Smooth muscle cell (in vitro differentiated cells): ENCODE measurements at regions not wholly inside any gene's neighbourhood (a gene's known extent, or its start where the extent isn't known, plus 50 kb on each side); places are given as distances from the start of the nearest gene placed in this dataset.

Experiments used
- DNase-seq: peaks from one replicate; lab custom pipeline; 2025; ENCODE audit not compliant: unreplicated experiment; lab: John Stamatoyannopoulos, UW
- H2AFZ ChIP-seq: fragments of 200-600 bp; sonication (generic); 2 replicates; pipeline ENCODE4 v1.6.0; 2016; ENCODE audit warnings: antibody characterized with exemption, low read depth, mild to moderate bottlenecking
- H3F3A ChIP-seq: fragments of 200-600 bp; sonication (generic); 2 replicates; pipeline ENCODE4 v1.6.0; 2017; ENCODE audit warnings: antibody characterized with exemption, low read depth
- H3K27ac ChIP-seq: fragments of 200-600 bp; sonication (generic); 2 replicates; pipeline ENCODE4 v1.5.1; 2016; ENCODE audit warnings: low read depth, mild to moderate bottlenecking
- H3K27me3 ChIP-seq: fragments of 200-600 bp; sonication (generic); 2 replicates; pipeline ENCODE4 v1.6.1; 2016; ENCODE audit warnings: low read depth, mild to moderate bottlenecking
- H3K36me3 ChIP-seq: fragments of 200-600 bp; sonication (generic); 2 replicates; pipeline ENCODE4 v1.5.1; 2016; ENCODE audit warnings: low read depth
- H3K4me1 ChIP-seq: fragments of 200-600 bp; sonication (generic); 2 replicates; pipeline ENCODE4 v1.5.1; 2016; ENCODE audit warnings: low read depth
- H3K4me2 ChIP-seq: fragments of 200-600 bp; sonication (generic); 2 replicates; pipeline ENCODE4 v1.6.0; 2016; ENCODE audit warnings: mild to moderate bottlenecking
- H3K4me3 ChIP-seq: fragments of 200-600 bp; sonication (generic); 2 replicates; pipeline ENCODE4 v1.5.1; 2016; ENCODE audit warnings: mild to moderate bottlenecking
- H3K79me2 ChIP-seq: fragments of 200-600 bp; sonication (generic); 2 replicates; pipeline ENCODE4 v1.6.0; 2016; ENCODE audit warnings: low read depth, mild to moderate bottlenecking
- H3K9ac ChIP-seq: fragments of 200-600 bp; sonication (generic); 2 replicates; pipeline ENCODE4 v1.6.0; 2016; ENCODE audit warnings: low read depth
- H3K9me3 ChIP-seq: fragments of 200-600 bp; sonication (generic); replicated peaks from 2 replicates; pipeline ENCODE4 v1.5.1; 2016; ENCODE audit warnings: low read depth
- H4K20me1 ChIP-seq: fragments of 200-600 bp; sonication (generic); 2 replicates; pipeline ENCODE4 v1.6.0; 2016; ENCODE audit warnings: low read depth
- WGBS: methylation state at CpG from one replicate; pipeline ENCODE4 v1.1.7; 2016; ENCODE audit warnings: low lambda C conversion rate; 5-methylcytosine and 5-hydroxymethylcytosine counted together
- TF ChIP-seq, protein P1 (sequence below): fragments of 200-600 bp; sonication (generic); IDR thresholded peaks from 2 replicates; pipeline ENCODE4 v1.5.1; 2017; ENCODE audit warnings: borderline replicate concordance, mild to moderate bottlenecking, antibody characterized with exemption; ENCODE audit not compliant: insufficient read depth, poor library complexity, severe bottlenecking

DNA sequence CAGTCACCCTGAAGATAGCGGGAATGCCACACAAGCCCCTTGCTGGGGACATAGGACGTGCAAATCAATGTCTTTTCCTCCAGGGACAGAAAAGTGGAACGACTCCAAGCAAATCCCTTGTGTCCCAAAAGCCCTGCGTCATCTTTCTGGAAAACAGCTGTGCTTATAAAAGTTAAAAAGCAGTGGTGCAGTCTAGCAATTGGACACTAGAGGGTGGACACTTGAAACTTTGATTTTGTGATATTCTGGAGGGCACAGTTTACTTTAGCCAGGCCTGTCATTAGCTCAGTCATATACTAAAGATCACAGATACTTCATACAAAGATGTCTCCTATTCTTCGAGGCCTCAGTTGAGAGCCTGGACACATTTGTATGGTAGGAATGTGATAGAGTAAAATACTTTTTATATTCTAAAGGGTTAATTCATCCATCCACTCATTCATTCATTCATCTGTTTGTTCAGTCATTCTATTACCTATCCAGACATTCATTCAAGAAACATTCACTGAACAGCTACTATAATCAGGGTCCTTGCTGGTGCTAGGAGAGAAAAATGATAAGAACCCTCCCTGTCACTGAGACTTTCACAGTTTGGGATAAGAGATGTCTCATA, 63.8 kb upstream of the ANKRD34C start:
- Histone ChIP-seq H3K4me3 (no peak overlapping the region), H3K27ac (no peak overlapping the region), H3F3A (no peaks in the 10 kb centered on the region), H3K36me3 (no peaks in the 10 kb centered on the region), H3K4me1 (no peaks in the 10 kb centered on the region), H3K79me2 (no peaks in the 10 kb centered on the region), H4K20me1 (no peaks in the 10 kb centered on the region), H3K27me3 (peaks cover 12% of the 10 kb centered on the region), H3K9me3 (no peaks in the 10 kb centered on the region), H3K9ac (no peak overlapping the region), H2AFZ (no peak overlapping the region), H3K4me2 (no peak overlapping the region)
- 72% methylated on average over 5 of the region's 5 CpGs for WGBS
- no peak for DNase-seq
- TF ChIP-seq, protein P1, sequence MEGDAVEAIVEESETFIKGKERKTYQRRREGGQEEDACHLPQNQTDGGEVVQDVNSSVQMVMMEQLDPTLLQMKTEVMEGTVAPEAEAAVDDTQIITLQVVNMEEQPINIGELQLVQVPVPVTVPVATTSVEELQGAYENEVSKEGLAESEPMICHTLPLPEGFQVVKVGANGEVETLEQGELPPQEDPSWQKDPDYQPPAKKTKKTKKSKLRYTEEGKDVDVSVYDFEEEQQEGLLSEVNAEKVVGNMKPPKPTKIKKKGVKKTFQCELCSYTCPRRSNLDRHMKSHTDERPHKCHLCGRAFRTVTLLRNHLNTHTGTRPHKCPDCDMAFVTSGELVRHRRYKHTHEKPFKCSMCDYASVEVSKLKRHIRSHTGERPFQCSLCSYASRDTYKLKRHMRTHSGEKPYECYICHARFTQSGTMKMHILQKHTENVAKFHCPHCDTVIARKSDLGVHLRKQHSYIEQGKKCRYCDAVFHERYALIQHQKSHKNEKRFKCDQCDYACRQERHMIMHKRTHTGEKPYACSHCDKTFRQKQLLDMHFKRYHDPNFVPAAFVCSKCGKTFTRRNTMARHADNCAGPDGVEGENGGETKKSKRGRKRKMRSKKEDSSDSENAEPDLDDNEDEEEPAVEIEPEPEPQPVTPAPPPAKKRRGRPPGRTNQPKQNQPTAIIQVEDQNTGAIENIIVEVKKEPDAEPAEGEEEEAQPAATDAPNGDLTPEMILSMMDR, result peak; percentile 43

DNA sequence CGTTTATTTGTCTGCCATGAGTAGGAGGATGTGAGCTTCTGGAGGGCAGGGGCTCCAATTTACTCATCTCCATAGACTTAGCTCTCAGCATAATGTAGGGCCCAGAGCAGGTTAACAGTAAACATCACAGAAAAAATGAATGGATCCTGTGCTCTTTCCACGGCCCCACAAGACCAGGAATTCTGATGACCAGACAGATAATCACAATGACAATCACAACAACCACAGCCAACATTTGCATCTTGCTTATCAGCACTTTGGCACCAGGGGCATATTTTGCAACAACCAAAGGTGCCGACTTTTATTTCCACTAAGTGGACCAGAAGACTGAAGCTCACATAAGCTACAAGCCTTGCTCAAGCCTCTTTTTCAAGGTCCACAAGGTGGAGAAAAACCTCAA, 68.9 kb upstream of the ANKRD34C start:
- no peak for DNase-seq
- no peaks in the 10 kb centered on the region for H4K20me1 ChIP-seq
- no peaks in the 10 kb centered on the region for H3K79me2 ChIP-seq
- no peak overlapping the region for H3K27ac ChIP-seq
- no peaks in the 10 kb centered on the region for H3F3A ChIP-seq
- TF ChIP-seq, protein P1, result no peak
- peaks cover 18% of the 10 kb centered on the region for H3K27me3 ChIP-seq
- no peaks in the 10 kb centered on the region for H3K9me3 ChIP-seq
- H3K9ac ChIP-seq, result no peak overlapping the region
- no peak overlapping the region for H3K4me3 ChIP-seq
- H2AFZ ChIP-seq, result no peak overlapping the region
- WGBS, result 36% methylated on average over 3 of the region's 3 CpGs
- no peak overlapping the region for H3K4me2 ChIP-seq
- H3K36me3 ChIP-seq, result no peaks in the 10 kb centered on the region
- peaks cover 11% of the 10 kb centered on the region for H3K4me1 ChIP-seq

DNA sequence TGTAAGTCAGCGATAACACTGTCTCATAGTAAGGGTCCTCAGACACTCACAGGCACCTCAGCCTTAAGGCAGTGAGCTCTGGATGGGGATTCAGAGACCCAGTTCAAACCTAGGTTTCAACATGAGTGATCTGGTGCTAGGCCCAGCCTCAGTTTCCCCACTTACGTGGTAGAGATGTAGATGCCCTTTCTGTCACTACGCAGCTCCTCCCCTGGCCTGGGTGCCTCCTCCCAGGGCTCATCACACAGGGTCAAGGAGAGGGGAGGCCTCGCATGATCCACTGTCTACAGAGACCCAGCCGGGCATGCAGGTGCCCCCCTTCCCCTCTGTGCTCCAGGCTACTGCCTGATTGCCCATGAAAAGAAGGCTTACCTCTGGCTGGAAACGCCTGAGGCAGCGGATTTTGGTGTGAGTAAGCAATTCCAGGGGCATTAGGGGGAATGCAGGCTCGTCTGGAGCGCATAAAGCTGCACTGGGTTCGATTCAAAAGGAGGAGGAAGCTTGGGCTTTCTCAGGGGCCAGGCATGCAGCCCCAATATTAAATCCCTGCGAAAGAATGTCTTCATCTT, 69.8 kb upstream of the ANKRD34C start:
- Histone ChIP-seq H3K9ac (no peak overlapping the region), H3K9me3 (no peaks in the 10 kb centered on the region), H3F3A (no peaks in the 10 kb centered on the region), H4K20me1 (no peaks in the 10 kb centered on the region), H3K4me3 (no peak overlapping the region), H2AFZ (no peak overlapping the region), H3K4me1 (peaks cover 11% of the 10 kb centered on the region), H3K4me2 (no peak overlapping the region), H3K27ac (no peak overlapping the region), H3K79me2 (no peaks in the 10 kb centered on the region), H3K27me3 (peaks cover 21% of the 10 kb centered on the region), H3K36me3 (no peaks in the 10 kb centered on the region)
- no peak for DNase-seq
- TF ChIP-seq, protein P1, result no peak
- WGBS, result 51% methylated on average over 11 of the region's 11 CpGs

DNA sequence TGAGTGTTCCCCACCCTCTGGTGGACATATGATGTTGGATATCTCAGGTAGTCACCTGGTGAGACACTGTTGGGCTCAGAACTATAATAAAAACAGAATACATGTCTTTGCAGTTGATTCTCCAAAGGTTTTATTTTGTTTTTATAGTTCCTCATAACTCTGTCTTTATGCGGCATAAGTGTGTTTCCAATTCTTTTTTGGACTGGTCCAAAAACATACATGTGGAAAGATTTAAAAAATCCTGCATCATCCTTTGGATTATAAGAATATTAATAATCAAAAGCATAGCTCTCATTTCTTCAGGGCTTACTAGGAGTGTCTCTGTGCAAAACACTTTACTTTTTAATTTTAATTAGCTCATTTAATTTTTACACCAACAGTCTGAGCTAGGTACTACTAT, 71.0 kb upstream of the ANKRD34C start:
- Histone ChIP-seq H3K4me2 (no peak overlapping the region), H2AFZ (no peak overlapping the region), H3K27ac (no peak overlapping the region), H3K4me3 (no peak overlapping the region), H3K4me1 (peaks cover 11% of the 10 kb centered on the region), H3K27me3 (peaks cover 26% of the 10 kb centered on the region), H3K9me3 (no peaks in the 10 kb centered on the region), H3K9ac (no peak overlapping the region), H4K20me1 (no peaks in the 10 kb centered on the region), H3K79me2 (no peaks in the 10 kb centered on the region), H3K36me3 (no peaks in the 10 kb centered on the region), H3F3A (no peaks in the 10 kb centered on the region)
- no peak for DNase-seq
- 100% methylated on average over 1 of the region's 1 CpG for WGBS
- TF ChIP-seq, protein P1, result no peak
